Trophoblast cell (in vitro differentiated cells and primary cell): ENCODE measurements at regions not wholly inside any gene's neighbourhood (a gene's known extent, or its start where the extent isn't known, plus 50 kb on each side); places are given as distances from the start of the nearest gene placed in this dataset.
"Not testable (repeated sequence)": the region's sequence is repeated elsewhere in the genome, so short reads cannot be mapped to it uniquely, and the experiment has no call there.

Source experiments
- DNase-seq, 2 donors: peaks; one replicate each; pipeline ENCODE4 v3.0.0-alpha.2; 2016
- H2AFZ ChIP-seq: 2 replicates; pipeline ENCODE4 v1.6.1; 2013; ENCODE audit warnings: low read length, moderate library complexity, mild to moderate bottlenecking; ENCODE audit not compliant: insufficient read depth, poor library complexity
- H2AK5ac ChIP-seq: 2 replicates; pipeline ENCODE4 v1.6.1; 2013; ENCODE audit warnings: mild to moderate bottlenecking, low read length
- H2BK120ac ChIP-seq: 2 replicates; pipeline ENCODE4 v1.6.1; 2013; ENCODE audit warnings: low read length, mild to moderate bottlenecking, moderate library complexity; ENCODE audit not compliant: insufficient read depth, poor library complexity
- H2BK12ac ChIP-seq: 2 replicates; pipeline ENCODE4 v1.6.1; 2013; ENCODE audit warnings: mild to moderate bottlenecking, low read length, moderate library complexity
- H2BK5ac ChIP-seq: 2 replicates; pipeline ENCODE4 v1.6.1; 2013; ENCODE audit warnings: low read length, low read depth, moderate library complexity, mild to moderate bottlenecking; ENCODE audit not compliant: poor library complexity
- H3K14ac ChIP-seq: 2 replicates; pipeline ENCODE4 v1.6.1; 2013; ENCODE audit warnings: mild to moderate bottlenecking, low read length
- H3K18ac ChIP-seq: 2 replicates; pipeline ENCODE4 v1.6.1; 2013; ENCODE audit warnings: mild to moderate bottlenecking, low read length
- H3K23ac ChIP-seq: 2 replicates; pipeline ENCODE4 v1.6.1; 2013; ENCODE audit warnings: low read length
- H3K27ac ChIP-seq: 2 replicates; pipeline ENCODE4 v1.5.1; 2013; ENCODE audit warnings: low read depth, mild to moderate bottlenecking, inconsistent platforms, low read length, moderate library complexity
- H3K27me3 ChIP-seq: 2 replicates; pipeline ENCODE4 v1.6.1; 2013; ENCODE audit warnings: inconsistent platforms, mild to moderate bottlenecking, low read length, moderate library complexity; ENCODE audit not compliant: insufficient read depth
- H3K36me3 ChIP-seq, 2 experiments: 1 replicate in 1 of 2; 2 replicates in 1 of 2; pipeline ENCODE4 v1.6.1; 2013; ENCODE audit warnings: low read length in 2 of 2, mild to moderate bottlenecking in 2 of 2, moderate library complexity in 1 of 2; ENCODE audit not compliant: insufficient read depth in 2 of 2, control insufficient read depth in 1 of 2
- H3K4ac ChIP-seq: 2 replicates; pipeline ENCODE4 v1.6.1; 2013; ENCODE audit warnings: low read depth, mild to moderate bottlenecking, low read length, moderate library complexity
- H3K4me1 ChIP-seq, 2 experiments: 1 replicate in 1 of 2; 2 replicates in 1 of 2; pipeline ENCODE4 v1.6.1; 2013; ENCODE audit warnings: low read length in 2 of 2, mild to moderate bottlenecking in 2 of 2, moderate library complexity in 1 of 2; ENCODE audit not compliant: insufficient read depth in 2 of 2, control insufficient read depth in 1 of 2
- H3K4me2 ChIP-seq: 2 replicates; pipeline ENCODE4 v1.6.1; 2013; ENCODE audit warnings: inconsistent platforms, mild to moderate bottlenecking, low read length, moderate library complexity
- H3K4me3 ChIP-seq: 2 replicates; pipeline ENCODE4 v1.5.1; 2013; ENCODE audit warnings: mild to moderate bottlenecking, low read depth, low read length, inconsistent platforms
- H3K79me1 ChIP-seq: one replicate; pipeline ENCODE4 v1.6.1; 2013; ENCODE audit warnings: low read length
- H3K79me2 ChIP-seq: 2 replicates; pipeline ENCODE4 v1.6.1; 2013; ENCODE audit warnings: low read length, mild to moderate bottlenecking; ENCODE audit not compliant: control insufficient read depth, insufficient read depth, poor library complexity
- H3K9ac ChIP-seq: 2 replicates; pipeline ENCODE4 v1.6.1; 2013; ENCODE audit warnings: mild to moderate bottlenecking, low read length
- H3K9me3 ChIP-seq: 2 replicates; pipeline ENCODE4 v1.6.1; 2013; ENCODE audit warnings: low read depth, mild to moderate bottlenecking, control low read depth, inconsistent platforms, low read length; ENCODE audit not compliant: insufficient read depth
- H4K12ac ChIP-seq: 2 replicates; pipeline ENCODE4 v1.6.1; 2013; ENCODE audit warnings: low read depth, mild to moderate bottlenecking, low read length, moderate library complexity
- H4K8ac ChIP-seq: 2 replicates; pipeline ENCODE4 v1.6.1; 2013; ENCODE audit warnings: low read depth, mild to moderate bottlenecking, low read length, moderate library complexity
- H4K91ac ChIP-seq: one replicate; pipeline ENCODE4 v1.6.1; 2013; ENCODE audit warnings: low read depth, mild to moderate bottlenecking, low read length, moderate library complexity
- WGBS: extraction: QIAGEN DNeasy Blood & Tissue Kit; methylation state at CpG from one replicate; pipeline ENCODE4 v1.1.7; 2013; ENCODE audit warnings: missing lambda C conversion rate; ENCODE audit not compliant: insufficient read length, insufficient coverage; ENCODE audit errors: extremely low coverage; 5-methylcytosine and 5-hydroxymethylcytosine counted together

DNA sequence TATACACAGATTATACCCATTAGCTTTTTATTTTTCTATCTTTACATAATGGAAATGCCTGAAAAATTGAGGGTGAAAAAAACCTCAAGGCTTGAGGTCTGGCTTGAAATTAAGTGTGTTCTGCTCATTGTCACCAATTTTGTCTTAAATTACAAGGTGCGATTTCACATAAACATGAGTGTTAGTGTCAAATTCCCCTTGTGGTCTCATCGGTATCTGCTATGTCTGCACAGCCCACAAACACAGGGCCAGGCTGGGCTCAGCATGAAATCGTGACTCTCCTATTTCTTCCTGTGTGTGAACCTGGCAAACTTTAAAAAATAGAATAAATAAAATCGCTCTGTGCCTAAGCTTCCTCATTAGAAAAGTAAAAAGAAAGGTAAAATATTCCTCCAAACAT, 109.1 kb downstream of the CRLF2 start:
- Histone ChIP-seq H3K4me2 (no peak overlapping the region), H4K91ac (no peak overlapping the region), H4K8ac (no peak overlapping the region), H2BK5ac (no peak overlapping the region), H2AFZ (no peak overlapping the region), H3K9ac (no peak overlapping the region), H3K9me3 (peaks cover 3% of the 10 kb centered on the region), H3K79me2 (no peaks in the 10 kb centered on the region), H3K27ac (no peak overlapping the region), H3K4ac (no peak overlapping the region), H3K4me3 (no peak overlapping the region), H2AK5ac (no peak overlapping the region), H2BK12ac (no peak overlapping the region), H3K79me1 (no peaks in the 10 kb centered on the region), H2BK120ac (no peak overlapping the region), H3K18ac (no peak overlapping the region), H3K14ac (no peak overlapping the region), H3K23ac (no peak overlapping the region), H3K27me3 (peaks cover 4% of the 10 kb centered on the region), H4K12ac (no peak overlapping the region), H3K4me1 (no peaks in the 10 kb centered on the region), H3K36me3 (no peaks in the 10 kb centered on the region)
- no CpG with 5 or more reads among the region's 4 CpGs for WGBS
- DNase-seq: no peak

DNA sequence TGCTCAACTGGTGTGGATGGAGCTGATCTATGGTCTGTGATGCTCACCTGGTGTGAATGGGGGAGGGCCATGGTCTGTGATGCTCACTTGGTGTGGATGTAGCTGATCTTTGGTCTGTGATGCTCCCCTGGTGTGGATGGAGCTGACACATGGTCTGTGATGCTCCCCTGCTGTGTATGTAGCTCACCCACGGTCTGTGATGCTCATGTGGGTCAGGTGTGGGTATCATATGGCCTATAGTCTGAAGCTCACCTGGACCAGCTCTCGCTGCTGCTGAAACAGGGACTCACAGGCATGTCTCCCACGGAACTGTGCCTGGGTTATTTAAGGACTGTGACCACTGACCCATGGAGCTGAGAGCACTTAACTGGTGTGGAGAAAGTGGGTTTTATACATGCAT, 109.7 kb downstream of the CRLF2 start:
- H3K79me2 ChIP-seq: no peaks in the 10 kb centered on the region
- no peak overlapping the region for H2BK12ac ChIP-seq
- no peak overlapping the region for H2AFZ ChIP-seq
- no peak overlapping the region for H3K14ac ChIP-seq
- no peak overlapping the region for H4K8ac ChIP-seq
- no peaks in the 10 kb centered on the region for H3K79me1 ChIP-seq
- H3K9me3 ChIP-seq: peaks cover 3% of the 10 kb centered on the region
- no peak overlapping the region for H3K4ac ChIP-seq
- no peak overlapping the region for H4K12ac ChIP-seq
- no peak overlapping the region for H2BK5ac ChIP-seq
- H2BK120ac ChIP-seq: no peak overlapping the region
- H3K4me2 ChIP-seq: no peak overlapping the region
- no peak overlapping the region for H3K23ac ChIP-seq
- no peak overlapping the region for H2AK5ac ChIP-seq
- no peak overlapping the region for H3K9ac ChIP-seq
- no peaks in the 10 kb centered on the region for H3K4me1 ChIP-seq
- no peak overlapping the region for H4K91ac ChIP-seq
- H3K4me3 ChIP-seq: no peak overlapping the region
- WGBS: no CpG with 5 or more reads among the region's 3 CpGs
- H3K27me3 ChIP-seq: peaks cover 4% of the 10 kb centered on the region
- H3K36me3 ChIP-seq: no peaks in the 10 kb centered on the region
- H3K18ac ChIP-seq: no peak overlapping the region
- H3K27ac ChIP-seq: no peak overlapping the region
- DNase-seq: no peak

- not testable (repeated sequence) for H3K9me3 ChIP-seq, H2AK5ac ChIP-seq, H3K79me2 ChIP-seq, H3K4ac ChIP-seq, H3K27ac ChIP-seq, H3K9ac ChIP-seq, H4K8ac ChIP-seq, H3K14ac ChIP-seq, H3K18ac ChIP-seq, H2BK5ac ChIP-seq, H3K27me3 ChIP-seq, H3K23ac ChIP-seq, H2BK12ac ChIP-seq, H2BK120ac ChIP-seq, H3K36me3 ChIP-seq, H3K4me1 ChIP-seq, H3K79me1 ChIP-seq, H2AFZ ChIP-seq, DNase-seq, H4K12ac ChIP-seq, H4K91ac ChIP-seq, H3K4me3 ChIP-seq, H3K4me2 ChIP-seq
Observed at GRCh38 chrX:1102221-1102620, 110.2 kb downstream of the CRLF2 start.

DNA sequence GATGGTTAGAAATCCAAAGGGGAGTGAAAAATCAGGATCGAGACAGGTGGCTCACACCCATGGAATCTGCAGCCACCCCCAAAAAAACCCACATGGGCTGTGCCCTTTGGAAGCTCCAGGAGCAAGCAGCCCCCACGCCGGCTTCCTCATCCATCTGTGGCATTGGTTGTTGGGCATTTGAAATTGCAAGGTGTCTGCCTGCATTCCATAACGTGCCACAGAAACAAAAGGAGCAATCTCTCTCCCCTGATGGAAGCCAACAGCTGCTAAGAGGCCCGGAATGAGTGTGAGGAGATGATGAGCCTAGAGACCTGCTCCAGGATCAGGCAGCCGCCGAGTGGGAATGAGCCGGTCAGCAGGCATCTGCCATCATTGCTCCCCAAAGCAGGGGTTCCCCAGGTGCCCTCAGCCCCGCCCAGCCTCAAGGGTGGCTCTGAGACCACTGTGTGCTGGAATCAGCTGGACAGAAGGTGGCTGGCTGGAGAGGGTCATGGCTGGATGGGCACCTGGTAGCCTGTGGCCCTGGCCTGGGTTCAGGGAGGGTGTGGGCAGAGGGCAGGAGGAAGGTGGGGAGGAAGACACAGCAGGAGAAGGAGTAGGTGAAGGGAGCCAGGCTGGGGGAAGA, 113.2 kb downstream of the CRLF2 start:
- Histone ChIP-seq H3K36me3 (no peaks in the 10 kb centered on the region), H3K79me1 (no peaks in the 10 kb centered on the region), H4K8ac (no peak overlapping the region), H2BK12ac (no peak overlapping the region), H3K14ac (no peak overlapping the region), H4K91ac (no peak overlapping the region), H2BK120ac (no peak overlapping the region), H3K4ac (no peak overlapping the region), H3K9me3 (peaks cover 10% of the 10 kb centered on the region), H3K9ac (no peak overlapping the region), H2AK5ac (no peak overlapping the region), H3K27ac (no peak overlapping the region), H3K4me1 (no peaks in the 10 kb centered on the region), H3K4me3 (no peak overlapping the region), H3K27me3 (no peaks in the 10 kb centered on the region), H2AFZ (no peak overlapping the region), H2BK5ac (no peak overlapping the region), H3K4me2 (no peak overlapping the region), H3K18ac (no peak overlapping the region), H4K12ac (no peak overlapping the region), H3K79me2 (no peaks in the 10 kb centered on the region), H3K23ac (no peak overlapping the region)
- DNase-seq: no peak
- no CpG with 5 or more reads among the region's 9 CpGs for WGBS
